Midbrain (tissue), 1 donor: ENCODE measurements at regions not wholly inside any gene's neighbourhood (a gene's known extent, or its start where the extent isn't known, plus 50 kb on each side); places are given as distances from the start of the nearest gene placed in this dataset.

Experiments used
- DNase-seq: peaks from one replicate; lab custom pipeline; 2025; lab: John Stamatoyannopoulos, UW

- no peak for DNase-seq
Measured at GRCh38 chr7:19442016-19442785, 266.6 kb downstream of the POLR1F start.

- DNase-seq, result no peak
Measured at GRCh38 chr7:19439517-19439916, 269.3 kb downstream of the POLR1F start.

GRCh38 chr7:19437446-19437845 lies 271.4 kb downstream of the POLR1F start:
- DNase-seq, result no peak

GRCh38 chr7:19427944-19428343 lies 280.9 kb downstream of the POLR1F start:
- no peak for DNase-seq

GRCh38 chr7:19421861-19422260 lies 276.6 kb upstream of the FERD3L start:
- no peak for DNase-seq

GRCh38 chr7:19417231-19417630 lies 272.0 kb upstream of the FERD3L start:
- DNase-seq, result no peak

- DNase-seq, result no peak
Measured at GRCh38 chr7:19415123-19415522, 269.9 kb upstream of the FERD3L start.

GRCh38 chr7:19413443-19413965 lies 268.3 kb upstream of the FERD3L start:
- no peak for DNase-seq

GRCh38 chr7:19410691-19411090 lies 265.5 kb upstream of the FERD3L start:
- no peak for DNase-seq

- no peak for DNase-seq
Measured at GRCh38 chr7:19410106-19410505, 264.9 kb upstream of the FERD3L start.

GRCh38 chr7:19408706-19409220 lies 263.5 kb upstream of the FERD3L start:
- no peak for DNase-seq

- DNase-seq, result no peak
Measured at GRCh38 chr7:19407270-19407669, 262.0 kb upstream of the FERD3L start.

- no peak for DNase-seq
Measured at GRCh38 chr7:19405541-19405940, 260.3 kb upstream of the FERD3L start.

GRCh38 chr7:19404912-19405329 lies 259.7 kb upstream of the FERD3L start:
- no peak for DNase-seq

- no peak for DNase-seq
Measured at GRCh38 chr7:19403691-19404090, 258.5 kb upstream of the FERD3L start.

GRCh38 chr7:19401461-19401860 lies 256.2 kb upstream of the FERD3L start:
- no peak for DNase-seq

GRCh38 chr7:19400758-19401254 lies 255.6 kb upstream of the FERD3L start:
- no peak for DNase-seq

GRCh38 chr7:19397911-19398310 lies 252.7 kb upstream of the FERD3L start:
- DNase-seq, result no peak

- no peak for DNase-seq
Measured at GRCh38 chr7:19392246-19392645, 247.0 kb upstream of the FERD3L start.

GRCh38 chr7:19390795-19391194 lies 245.6 kb upstream of the FERD3L start:
- no peak for DNase-seq

GRCh38 chr7:19381321-19381720 lies 236.1 kb upstream of the FERD3L start:
- DNase-seq, result no peak

GRCh38 chr7:19378345-19378714 lies 233.1 kb upstream of the FERD3L start:
- DNase-seq, result no peak

- DNase-seq, result no peak
Measured at GRCh38 chr7:19377611-19378344, 232.6 kb upstream of the FERD3L start.
